ENCODE measurements at regions not wholly inside any gene's neighbourhood (a gene's known extent, or its start where the extent isn't known, plus 50 kb on each side); places are given as distances from the start of the nearest gene placed in this dataset.
"Not testable (repeated sequence)": the region's sequence is repeated elsewhere in the genome, so short reads cannot be mapped to it uniquely, and the experiment has no call there.

DNA sequence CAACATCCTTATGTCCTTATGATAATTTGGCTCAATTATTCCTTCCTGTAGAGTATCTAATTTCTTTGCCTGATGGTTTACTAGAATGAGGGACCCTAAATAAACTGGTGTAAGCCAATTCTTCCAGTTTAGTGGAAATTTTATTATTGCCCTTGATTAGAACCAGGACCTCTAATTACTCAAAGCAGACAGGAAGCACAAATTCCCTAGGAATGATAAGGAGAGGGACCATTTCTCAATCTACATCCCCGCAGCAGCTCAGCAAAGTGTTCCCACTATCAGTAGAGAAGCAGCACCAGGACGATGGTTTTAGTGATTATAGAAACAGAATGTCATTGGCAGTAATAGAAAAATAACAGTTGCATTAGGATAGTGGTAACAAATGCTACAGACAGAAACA is 97.1 kb downstream of the PLPPR4 start:
- no peak for ATAC-seq

GRCh38 chr1:99363531-99363930 is 99.2 kb downstream of the PLPPR4 start:
- ATAC-seq = no peak

DNA sequence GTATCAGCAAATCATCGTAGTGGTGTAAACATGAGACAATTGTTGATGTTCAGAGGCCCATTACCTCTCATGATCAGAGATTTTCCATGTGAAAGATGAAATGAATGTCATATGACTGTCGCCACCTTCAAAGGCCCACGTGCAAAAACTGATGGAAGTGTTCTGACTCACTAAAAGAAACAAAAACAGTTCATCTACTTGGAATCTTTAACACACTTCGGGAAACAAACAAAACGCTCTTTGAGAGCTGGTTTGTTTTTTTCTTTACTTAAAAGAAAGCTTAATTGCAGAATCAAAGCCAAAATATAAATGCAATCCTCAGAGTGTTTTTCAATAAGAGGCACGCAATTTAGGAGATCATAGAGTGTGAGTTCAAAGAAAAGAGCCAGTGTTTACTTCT is 100.8 kb downstream of the PLPPR4 start:
- no peak for ATAC-seq

- ATAC-seq = no peak
Observed at GRCh38 chr1:99365545-99365944, 101.3 kb downstream of the PLPPR4 start.

DNA sequence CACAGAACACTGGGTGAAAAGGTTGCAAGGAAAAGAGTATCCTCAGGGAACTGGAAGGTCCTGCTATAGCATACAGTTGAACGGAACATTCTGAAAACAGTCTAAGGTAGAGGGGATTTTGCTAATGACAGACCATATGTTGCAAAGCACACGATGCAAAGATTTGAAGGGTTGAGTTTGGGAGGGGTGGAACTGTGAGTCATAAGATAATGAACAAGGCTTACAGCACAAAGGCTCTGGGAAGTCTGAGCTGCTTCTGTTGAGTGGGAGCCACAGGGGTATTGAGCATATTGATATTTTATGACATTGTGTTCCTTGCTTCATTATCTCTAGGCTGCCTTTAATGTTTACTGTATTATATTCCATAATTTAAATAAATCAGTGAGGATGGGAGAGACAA is 104.9 kb downstream of the PLPPR4 start:
- no peak for ATAC-seq

DNA sequence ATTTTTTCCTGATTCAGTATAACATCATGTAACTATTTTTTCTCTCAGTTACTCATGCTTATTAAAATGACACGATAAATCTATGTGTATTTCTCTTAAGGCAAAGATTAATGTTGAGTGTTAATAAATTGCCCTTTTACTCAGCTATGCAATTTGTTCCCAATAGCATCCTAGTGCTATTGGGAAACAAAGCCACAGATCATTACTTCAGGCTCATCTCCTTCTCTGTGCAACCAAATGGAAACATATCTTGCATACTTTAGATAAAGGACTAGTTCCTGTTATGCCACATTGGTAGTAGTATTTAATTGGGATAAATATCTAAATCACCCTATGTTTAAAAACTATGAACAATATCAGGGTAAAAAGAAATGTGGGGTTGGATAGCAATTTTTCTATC is 106.2 kb downstream of the PLPPR4 start:
- ATAC-seq = no peak

GRCh38 chr1:99371413-99371812 is 107.1 kb downstream of the PLPPR4 start:
- no peak for ATAC-seq

- ATAC-seq = no peak
Observed at GRCh38 chr1:99374109-99374508, 109.8 kb downstream of the PLPPR4 start.

GRCh38 chr1:99374693-99375092 is 110.4 kb downstream of the PLPPR4 start:
- not testable (repeated sequence) for ATAC-seq

GRCh38 chr1:99384021-99384420 is 119.7 kb downstream of the PLPPR4 start:
- ATAC-seq = no peak

DNA sequence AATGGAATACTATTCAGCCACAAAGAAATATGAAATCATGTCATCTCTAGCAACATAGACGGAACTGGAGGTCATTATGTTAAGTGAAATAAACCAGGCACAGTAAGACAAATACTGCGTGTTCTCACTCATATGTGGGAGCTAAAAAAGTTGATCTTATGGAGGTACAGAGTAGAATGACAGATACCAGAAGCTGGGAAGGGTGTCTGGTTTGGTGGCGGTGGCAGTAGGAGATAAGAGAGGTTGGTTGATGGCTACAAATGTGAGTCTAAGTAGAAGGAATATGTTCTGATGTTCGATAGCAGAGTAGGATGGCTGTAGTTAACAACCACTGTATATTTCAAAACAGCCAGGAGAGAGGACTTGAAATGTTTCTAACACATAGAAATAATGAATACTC is 121.6 kb downstream of the PLPPR4 start:
- ATAC-seq = no peak

DNA sequence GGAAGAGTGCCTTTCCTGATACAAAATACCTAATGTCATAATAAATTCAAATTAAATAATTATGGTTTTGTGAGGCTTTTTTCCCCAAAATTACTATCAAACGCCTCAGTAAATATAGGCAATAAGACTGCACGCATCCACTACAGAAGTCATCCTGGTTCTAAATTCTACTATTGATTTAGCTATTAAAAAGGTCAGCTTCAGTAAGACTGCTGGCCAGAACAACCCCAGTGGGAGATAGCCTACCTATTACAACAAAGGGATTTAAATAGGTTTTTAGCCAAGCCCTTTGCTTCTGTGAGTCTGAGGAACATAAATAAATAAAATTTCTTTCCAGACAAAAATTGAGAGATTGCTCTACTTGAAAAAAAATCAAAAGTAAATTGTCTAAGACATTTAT is 132.1 kb downstream of the PLPPR4 start:
- no peak for ATAC-seq

GRCh38 chr1:99397029-99397428 is 132.7 kb downstream of the PLPPR4 start:
- ATAC-seq = no peak

GRCh38 chr1:99397863-99398262 is 133.6 kb downstream of the PLPPR4 start:
- no peak for ATAC-seq

DNA sequence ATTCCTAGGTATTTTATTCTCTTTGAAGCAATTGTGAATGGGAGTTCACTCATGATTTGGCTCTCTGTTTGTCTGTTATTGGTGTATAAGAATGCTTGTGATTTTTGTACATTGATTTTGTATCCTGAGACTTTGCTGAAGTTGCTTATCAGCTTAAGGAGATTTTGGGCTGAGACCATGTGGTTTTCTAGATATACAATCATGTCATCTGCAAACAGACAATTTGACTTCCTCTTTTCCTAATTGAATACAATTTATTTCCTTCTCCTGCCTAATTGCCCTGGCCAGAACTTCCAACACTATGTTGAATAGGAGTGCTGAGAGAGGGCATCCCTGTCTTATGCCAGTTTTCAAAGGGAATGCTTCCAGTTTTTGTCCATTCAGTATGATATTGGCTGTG is 137.3 kb downstream of the PLPPR4 start:
- ATAC-seq = not testable (repeated sequence)

DNA sequence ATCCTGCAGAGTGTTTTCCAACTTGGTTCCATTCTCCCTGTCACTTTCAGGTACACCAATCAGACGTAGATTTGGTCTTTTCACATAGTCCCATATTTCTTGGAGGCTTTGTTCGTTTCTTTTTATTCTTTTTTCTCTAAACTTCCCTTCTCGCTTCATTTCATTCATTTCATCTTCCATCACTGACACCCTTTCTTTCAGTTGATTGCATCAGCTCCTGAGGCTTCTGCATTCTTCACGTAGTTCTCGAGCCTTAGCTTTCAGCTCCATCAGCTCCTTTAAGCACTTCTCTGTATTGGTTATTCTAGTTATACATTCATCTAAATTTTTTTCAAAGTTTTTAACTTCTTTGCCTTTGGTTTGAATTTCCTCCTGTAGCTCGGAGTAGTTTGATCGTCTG is 140.1 kb downstream of the PLPPR4 start:
- not testable (repeated sequence) for ATAC-seq

DNA sequence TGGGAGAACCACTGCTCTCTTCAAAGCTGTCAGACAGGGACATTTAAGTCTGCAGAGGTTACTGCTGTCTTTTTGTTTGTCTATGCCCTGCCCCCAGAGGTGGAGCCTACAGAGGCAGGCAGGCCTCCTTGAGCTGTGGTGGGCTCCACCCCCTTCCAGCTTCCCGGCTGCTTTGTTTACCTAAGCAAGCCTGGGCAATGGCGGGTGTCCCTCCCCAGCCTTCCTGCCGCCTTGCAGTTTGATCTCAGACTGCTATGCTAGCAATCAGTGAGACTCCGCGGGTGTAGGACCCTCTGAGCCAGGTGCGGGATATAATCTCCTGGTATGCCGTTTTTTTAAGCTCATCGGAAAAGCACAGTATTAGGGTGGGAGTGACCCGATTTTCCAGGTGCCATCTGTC is 141.0 kb downstream of the PLPPR4 start:
- not testable (repeated sequence) for ATAC-seq

GRCh38 chr1:99407018-99407417 is 142.7 kb downstream of the PLPPR4 start:
- ATAC-seq = no peak

DNA sequence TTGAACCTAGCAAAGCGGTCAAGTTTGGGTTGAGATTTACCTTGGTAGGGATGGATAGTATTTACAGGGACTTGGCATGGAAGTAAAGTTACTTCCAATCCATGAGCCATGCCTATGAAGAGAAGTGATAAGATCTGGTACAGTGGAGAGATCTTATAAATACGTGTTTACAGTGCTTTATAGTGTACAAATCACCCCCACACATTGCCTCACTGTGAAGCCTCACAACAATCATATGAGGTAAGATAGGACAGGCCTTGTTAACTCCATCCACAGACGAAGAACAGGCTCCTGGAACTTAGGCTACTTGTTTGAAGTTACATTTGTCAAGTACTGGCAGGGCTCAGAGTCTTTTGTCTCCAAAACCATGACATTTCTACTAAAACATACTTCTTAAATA is 159.8 kb downstream of the PLPPR4 start:
- ATAC-seq = no peak

- no peak for ATAC-seq
Observed at GRCh38 chr1:99429754-99430153, 165.5 kb downstream of the PLPPR4 start.

GRCh38 chr1:99438656-99439230 is 174.5 kb downstream of the PLPPR4 start:
- no peak for ATAC-seq

- no peak for ATAC-seq
Observed at GRCh38 chr1:99439433-99440075, 175.3 kb downstream of the PLPPR4 start.

- ATAC-seq = peak in 1 of 2 donors; percentile 44
Observed at GRCh38 chr1:99441299-99442095, 177.2 kb downstream of the PLPPR4 start.

Data from activated CD4-positive, CD25-positive, alpha-beta regulatory T cell treated with anti-CD3 and anti-CD28 coated beads, Interleukin-2, amount 50 U/mL, for 24 hours (primary cell).